HEK293 (cell line): ENCODE measurements at regions not wholly inside any gene's neighbourhood (a gene's known extent, or its start where the extent isn't known, plus 50 kb on each side); places are given as distances from the start of the nearest gene placed in this dataset.

ENCODE experiments used
- CTCF ChIA-PET: fragments of 350-600 bp; formaldehyde crosslinking; extraction: SDS; loops from one replicate; lab custom pipeline; 2021; ENCODE audit warnings: antibody characterized with exemption; lab: Yijun Ruan, JAX
- POLR2A ChIA-PET: fragments of 300-600 bp; formaldehyde crosslinking; extraction: SDS; loops from one replicate; lab custom pipeline; 2020; ENCODE audit warnings: antibody characterized with exemption, inconsistent platforms; lab: Yijun Ruan, JAX
- H3K27ac ChIP-seq: fragments of 200-500 bp; sonication (Bioruptor generic); 2 replicates; pipeline ENCODE4 v1.5.1; 2014; ENCODE audit warnings: low read depth, low read length, control low read depth, inconsistent platforms; ENCODE audit errors: extremely low read depth
- H3K36me3 ChIP-seq, 2 experiments: fragments of 200-500 bp in 1 of 2; sonication (Bioruptor generic) in 1 of 2; 1 replicate in 1 of 2; 2 replicates in 1 of 2; pipeline ENCODE4 v1.5.1; 2014 to 2017; ENCODE audit warnings: inconsistent platforms in 2 of 2, low read length in 2 of 2; ENCODE audit not compliant: control insufficient read depth in 2 of 2, insufficient read depth in 1 of 2
- H3K4me1 ChIP-seq: fragments of 200-500 bp; sonication (Bioruptor generic); 2 replicates; pipeline ENCODE4 v1.5.1; 2014; ENCODE audit warnings: mild to moderate bottlenecking, low read length, inconsistent platforms; ENCODE audit not compliant: control insufficient read depth, insufficient read depth
- H3K4me3 ChIP-seq: 2 replicates; pipeline ENCODE4 v1.5.1; 2011; ENCODE audit warnings: low read depth, mild to moderate bottlenecking, control low read depth, low read length, moderate library complexity
- H3K9me3 ChIP-seq: fragments of 200-500 bp; sonication (Bioruptor generic); 2 replicates; pipeline ENCODE4 v1.5.1; 2014; ENCODE audit warnings: low read depth, low read length, inconsistent platforms; ENCODE audit not compliant: control insufficient read depth, insufficient read depth
- GLI4 ChIP-seq: fragments of 450-650 bp; formaldehyde crosslinking; IDR thresholded peaks from 2 replicates; pipeline ENCODE4 v1.5.1; 2016; ENCODE audit warnings: missing biosample characterization, missing genetic modification characterization
- KLF17 ChIP-seq: fragments of 450-650 bp; formaldehyde crosslinking; IDR thresholded peaks from 2 replicates; pipeline ENCODE4 v1.5.1; 2016; ENCODE audit warnings: missing biosample characterization, missing genetic modification characterization
- OVOL3 ChIP-seq: fragments of 450-650 bp; formaldehyde crosslinking; IDR thresholded peaks from 2 replicates; pipeline ENCODE4 v1.5.1; 2016; ENCODE audit warnings: missing biosample characterization, missing genetic modification characterization
- RBAK ChIP-seq: fragments of 450-650 bp; formaldehyde crosslinking; IDR thresholded peaks from 2 replicates; pipeline ENCODE4 v1.5.1; 2016; ENCODE audit warnings: missing biosample characterization, missing genetic modification characterization
- ZFHX2 ChIP-seq: fragments of 450-650 bp; formaldehyde crosslinking; conservative IDR thresholded peaks from 2 replicates; pipeline ENCODE4 v1.5.1; 2016; ENCODE audit warnings: missing biosample characterization, missing genetic modification characterization
- ZFP37 ChIP-seq: fragments of 450-650 bp; formaldehyde crosslinking; IDR thresholded peaks from 2 replicates; pipeline ENCODE4 v1.5.1; 2016; ENCODE audit warnings: missing biosample characterization, missing genetic modification characterization
- ZNF174 ChIP-seq: fragments of 450-650 bp; formaldehyde crosslinking; IDR thresholded peaks from 2 replicates; pipeline ENCODE4 v1.5.0; 2017; ENCODE audit warnings: missing biosample characterization, mild to moderate bottlenecking, missing genetic modification characterization
- ZNF19 ChIP-seq: fragments of 450-650 bp; formaldehyde crosslinking; IDR thresholded peaks from 2 replicates; pipeline ENCODE4; 2016; ENCODE audit warnings: missing biosample characterization, missing genetic modification characterization, low read depth
- ZNF23 ChIP-seq: fragments of 450-650 bp; formaldehyde crosslinking; IDR thresholded peaks from 2 replicates; pipeline ENCODE4 v1.5.1; 2016; ENCODE audit warnings: missing biosample characterization, missing genetic modification characterization, borderline replicate concordance
- ZNF266 ChIP-seq: fragments of 450-650 bp; formaldehyde crosslinking; IDR thresholded peaks from 2 replicates; pipeline ENCODE4 v1.5.1; 2016; ENCODE audit warnings: missing biosample characterization, missing genetic modification characterization, low read depth
- ZNF747 ChIP-seq: fragments of 450-650 bp; formaldehyde crosslinking; IDR thresholded peaks from 2 replicates; pipeline ENCODE4 v1.5.1; 2016; ENCODE audit warnings: missing biosample characterization, missing genetic modification characterization
- ZNF785 ChIP-seq: fragments of 450-650 bp; formaldehyde crosslinking; IDR thresholded peaks from 2 replicates; pipeline ENCODE4 v1.5.1; 2016; ENCODE audit warnings: missing biosample characterization, missing genetic modification characterization

- TF ChIP-seq KLF17 = no peak
- TF ChIP-seq RBAK (tag by site-specific recombination) = no peak
- no peak for TF ChIP-seq ZNF19 (tag by site-specific recombination)
- no peak for TF ChIP-seq GLI4
- no peak for TF ChIP-seq ZNF174 (tag by site-specific recombination)
These were observed 51.9 kb upstream of the PRRC2C start (continued) for GRCh38 chr1:171433451-171433850.

GRCh38 chr1:171434717-171435346 lies 50.5 kb upstream of the PRRC2C start:
- H3K36me3 ChIP-seq = no peaks in the 10 kb centered on the region
- ChIA-PET CTCF (no interaction called here), POLR2A (no interaction called here)
- no peaks in the 10 kb centered on the region for H3K4me1 ChIP-seq
- H3K4me3 ChIP-seq = no peak overlapping the region
- H3K27ac ChIP-seq = no peak overlapping the region
- H3K9me3 ChIP-seq = no peaks in the 10 kb centered on the region
- no peak for TF ChIP-seq ZNF785 (tag by site-specific recombination)
- no peak for TF ChIP-seq ZNF747 (tag by site-specific recombination)
- TF ChIP-seq ZFP37 (tag by site-specific recombination) = no peak
- TF ChIP-seq ZNF23 (tag by site-specific recombination) = no peak
- TF ChIP-seq ZFHX2 (tag by site-specific recombination) = no peak
- TF ChIP-seq OVOL3 (tag by site-specific recombination) = no peak
- no peak for TF ChIP-seq ZNF266 (tag by site-specific recombination)
